CD4-positive, alpha-beta T cell (primary cell): ENCODE measurements at regions not wholly inside any gene's neighbourhood (a gene's known extent, or its start where the extent isn't known, plus 50 kb on each side); places are given as distances from the start of the nearest gene placed in this dataset.
"Not testable (repeated sequence)": the region's sequence is repeated elsewhere in the genome, so short reads cannot be mapped to it uniquely, and the experiment has no call there.

Source experiments
- ATAC-seq: fragments of 200-7000 bp; cut with Tn5 transposase; one replicate; pipeline ENCODE4 v1.10.0; 2022; ENCODE audit warnings: mild to moderate bottlenecking; ENCODE audit not compliant: poor library complexity
- CTCF ChIA-PET: fragments of 350-600 bp; sonication (Branson Sonifier 250); formaldehyde crosslinking; loops from one replicate; lab custom pipeline; 2021; ENCODE audit warnings: antibody characterized with exemption, inconsistent platforms; lab: Charles Lee
- POLR2A ChIA-PET: fragments of 350-600 bp; sonication (Branson Sonifier 250); formaldehyde crosslinking; loops from one replicate; lab custom pipeline; 2021; ENCODE audit warnings: antibody characterized with exemption, inconsistent platforms; lab: Charles Lee
- DNase-seq, 14 experiments: peaks; one replicate each; pipeline ENCODE4 v3.0.0-alpha.2; 2013 to 2020; ENCODE audit warnings: mixed read lengths in 2 of 14
- H3K27ac ChIP-seq, 2 donors: one replicate each; pipeline versions ENCODE4 v1.5.1 to v1.7.0; 2013; ENCODE audit warnings: low read length in 2 of 2, low read depth in 1 of 2, mild to moderate bottlenecking in 1 of 2
- H3K27me3 ChIP-seq, 2 experiments: 1 replicate in 1 of 2; 2 replicates in 1 of 2; pipeline versions ENCODE4 v1.6.1 to v1.7.0; 2013; ENCODE audit warnings: low read length in 2 of 2, control low read depth in 1 of 2, mild to moderate bottlenecking in 1 of 2, moderate library complexity in 1 of 2; ENCODE audit not compliant: insufficient read depth in 2 of 2, control insufficient read depth in 1 of 2
- H3K36me3 ChIP-seq: one replicate; pipeline ENCODE4 v1.6.1; 2013; ENCODE audit warnings: low read length, control low read depth; ENCODE audit not compliant: insufficient read depth
- H3K4me1 ChIP-seq: one replicate; pipeline ENCODE4 v1.6.1; 2013; ENCODE audit warnings: low read length, control low read depth; ENCODE audit not compliant: insufficient read depth
- H3K4me3 ChIP-seq: one replicate; pipeline ENCODE4 v1.5.1; 2013; ENCODE audit warnings: mild to moderate bottlenecking, low read length, moderate library complexity
- H3K9me3 ChIP-seq, 2 experiments: 1 replicate in 1 of 2; 2 replicates in 1 of 2; pipeline versions ENCODE4 v1.6.1 to v1.7.0; 2013; ENCODE audit warnings: low read length in 2 of 2, mild to moderate bottlenecking in 2 of 2, control low read depth in 1 of 2, moderate library complexity in 1 of 2; ENCODE audit not compliant: control insufficient read depth in 1 of 2, insufficient read depth in 1 of 2
- H3K27ac Mint-ChIP-seq: one replicate; pipeline ENCODE4 v1.8.0; 2020; ENCODE audit warnings: mixed read lengths
- H3K27me3 Mint-ChIP-seq: one replicate; pipeline ENCODE4 v1.8.0; 2021; ENCODE audit warnings: mixed read lengths
- H3K36me3 Mint-ChIP-seq: one replicate; pipeline ENCODE4 v1.8.0; 2021; ENCODE audit warnings: low read depth, mixed read lengths
- H3K4me1 Mint-ChIP-seq: one replicate; pipeline ENCODE4 v1.8.0; 2021; ENCODE audit warnings: low read depth, mixed read lengths
- H3K4me3 Mint-ChIP-seq: one replicate; pipeline ENCODE4 v1.8.0; 2020; ENCODE audit warnings: mild to moderate bottlenecking, mixed read lengths
- H3K9me3 Mint-ChIP-seq: one replicate; pipeline ENCODE4 v1.8.0; 2020; ENCODE audit warnings: mixed read lengths
- CTCF ChIP-seq: fragments of 200-600 bp; IDR thresholded peaks from one replicate; pipeline ENCODE4 v1.8.0; 2022; ENCODE audit warnings: antibody characterized with exemption, mild to moderate bottlenecking
- intact Hi-C, 2 experiments: fragments of 100-400 bp; cut with DNase I in 1 of 2; cut with micrococcal nuclease in 1 of 2; formaldehyde crosslinking; loops; one replicate each; pipeline versions ENCODE4 v1.15.1 to v1.9.0; 2023 to 2025; cut with DNase I, micrococcal nuclease

- no peak for TF ChIP-seq CTCF
- H3K4me1 Mint-ChIP-seq: no peaks in the 10 kb centered on the region
- DNase-seq (no peak), ATAC-seq (no peak)
- intact Hi-C loops: no loop called here
- Histone ChIP-seq H3K27ac (no peak overlapping the region), H3K4me1 (no peaks in the 10 kb centered on the region), H3K4me3 (no peak overlapping the region), H3K9me3 (peaks cover 0 to 4% of the 10 kb centered on the region in 2 experiments), H3K27me3 (no peaks in the 10 kb centered on the region), H3K36me3 (no peaks in the 10 kb centered on the region)
- CTCF ChIA-PET: no interaction called here
- POLR2A ChIA-PET: no interaction called here
- H3K9me3 Mint-ChIP-seq: peaks cover 2% of the 10 kb centered on the region
- no peak overlapping the region for H3K27ac Mint-ChIP-seq
- no peak overlapping the region for H3K4me3 Mint-ChIP-seq
- H3K36me3 Mint-ChIP-seq: no peaks in the 10 kb centered on the region
- H3K27me3 Mint-ChIP-seq: peaks cover 32% of the 10 kb centered on the region
Measured at GRCh38 chr5:1983919-1984695, 101.4 kb upstream of the IRX4 start.

DNA sequence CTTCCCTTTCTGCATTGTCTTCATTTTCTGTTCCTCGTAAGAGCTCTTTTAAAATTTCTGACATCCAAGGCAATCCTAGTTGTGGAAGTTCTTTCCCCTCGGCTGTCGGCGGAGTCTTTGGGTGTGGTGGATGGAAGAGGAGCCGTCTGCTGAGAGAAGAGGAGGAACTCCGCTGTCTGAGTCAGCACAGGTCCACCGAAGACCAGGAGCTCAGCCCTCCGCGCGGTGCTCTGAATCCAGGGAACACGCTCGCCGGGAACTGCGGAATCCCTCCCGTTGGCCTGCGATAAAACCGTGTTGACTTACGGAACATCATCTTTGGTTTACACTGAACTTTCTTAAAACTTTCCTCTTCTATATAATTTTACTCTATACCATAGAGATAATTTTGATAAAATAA lies 100.7 kb upstream of the IRX4 start:
- DNase-seq (no peak), ATAC-seq (no peak)
- POLR2A ChIA-PET: no interaction called here
- Histone ChIP-seq H3K4me3 (no peak overlapping the region), H3K27me3 (peaks cover 0 to 2% of the 10 kb centered on the region in 2 experiments), H3K4me1 (no peaks in the 10 kb centered on the region), H3K27ac (no peak overlapping the region), H3K9me3 (peaks cover 0 to 4% of the 10 kb centered on the region in 2 experiments), H3K36me3 (no peaks in the 10 kb centered on the region)
- Mint-ChIP-seq H3K4me1 (no peaks in the 10 kb centered on the region), H3K36me3 (no peaks in the 10 kb centered on the region), H3K4me3 (no peak overlapping the region), H3K27me3 (peaks cover 29% of the 10 kb centered on the region), H3K9me3 (no peaks in the 10 kb centered on the region), H3K27ac (no peak overlapping the region)
- TF ChIP-seq CTCF: no peak
- intact Hi-C loops: no loop called here
- CTCF ChIA-PET: no interaction called here

GRCh38 chr5:1982561-1982960 lies 99.8 kb upstream of the IRX4 start:
- DNase-seq, H3K9me3 Mint-ChIP-seq, POLR2A ChIA-PET: not testable (repeated sequence)

More at GRCh38 chr5:1982561-1982960, 99.8 kb upstream of the IRX4 start:
- H3K4me1 ChIP-seq, H3K4me1 Mint-ChIP-seq, H3K36me3 Mint-ChIP-seq, intact Hi-C loops, H3K27ac Mint-ChIP-seq, H3K4me3 ChIP-seq, H3K9me3 ChIP-seq, H3K27me3 ChIP-seq, ATAC-seq, H3K36me3 ChIP-seq, H3K4me3 Mint-ChIP-seq, CTCF ChIA-PET, H3K27ac ChIP-seq: not testable (repeated sequence)
- H3K27me3 Mint-ChIP-seq: peaks cover 29% of the 10 kb centered on the region
